ENCODE measurements at regions not wholly inside any gene's neighbourhood (a gene's known extent, or its start where the extent isn't known, plus 50 kb on each side); places are given as distances from the start of the nearest gene placed in this dataset.
"Not testable (repeated sequence)": the region's sequence is repeated elsewhere in the genome, so short reads cannot be mapped to it uniquely, and the experiment has no call there.

GRCh38 chr5:105688227-105688792 is 1982.4 kb downstream of the EFNA5 start:
- no peak for ATAC-seq
- no peak for DNase-seq

- ATAC-seq (no peak), DNase-seq (no peak)
Measured at GRCh38 chr5:105687493-105687892, 1983.2 kb downstream of the EFNA5 start.

GRCh38 chr5:105685884-105686283 is 1984.9 kb downstream of the EFNA5 start:
- no peak for ATAC-seq

GRCh38 chr5:105684799-105685198 is 1985.9 kb downstream of the EFNA5 start:
- ATAC-seq, result no peak
- DNase-seq, result no peak

More at GRCh38 chr5:105685884-105686283, 1984.9 kb downstream of the EFNA5 start:
- DNase-seq, result no peak

- DNase-seq, result no peak
- ATAC-seq, result no peak
Measured at GRCh38 chr5:105680858-105681475, 1989.8 kb downstream of the EFNA5 start.

GRCh38 chr5:105677291-105677690 is 1993.4 kb downstream of the EFNA5 start:
- no peak for ATAC-seq

GRCh38 chr5:105670596-105670995 is 2000.1 kb downstream of the EFNA5 start:
- ATAC-seq, result no peak

More at GRCh38 chr5:105677291-105677690, 1993.4 kb downstream of the EFNA5 start:
- no peak for DNase-seq

GRCh38 chr5:105663671-105664070 is 2007.1 kb downstream of the EFNA5 start:
- ATAC-seq (no peak), DNase-seq (no peak)

More at GRCh38 chr5:105670596-105670995, 2000.1 kb downstream of the EFNA5 start:
- DNase-seq, result no peak

- no peak for DNase-seq
- ATAC-seq, result no peak
Measured at GRCh38 chr5:105659396-105659795, 2011.3 kb downstream of the EFNA5 start.

GRCh38 chr5:105640328-105640727 is 2030.4 kb downstream of the EFNA5 start:
- no peak for ATAC-seq
- no peak for DNase-seq

GRCh38 chr5:105639511-105639910 is 2031.2 kb downstream of the EFNA5 start:
- no peak for ATAC-seq

GRCh38 chr5:105639068-105639467 is 2031.7 kb downstream of the EFNA5 start:
- ATAC-seq (no peak), DNase-seq (no peak)

More at GRCh38 chr5:105639511-105639910, 2031.2 kb downstream of the EFNA5 start:
- no peak for DNase-seq

GRCh38 chr5:105638437-105638836 is 2032.3 kb downstream of the EFNA5 start:
- ATAC-seq, result no peak
- DNase-seq, result no peak

- DNase-seq, result no peak
- no peak for ATAC-seq
Measured at GRCh38 chr5:105632043-105632442, 2038.7 kb downstream of the EFNA5 start.

- no peak for DNase-seq
- no peak for ATAC-seq
Measured at GRCh38 chr5:105630803-105631202, 2039.9 kb downstream of the EFNA5 start.

GRCh38 chr5:105619725-105620124 is 2051.0 kb downstream of the EFNA5 start:
- DNase-seq, result no peak
- ATAC-seq, result no peak

GRCh38 chr5:105617436-105618215 is 2053.1 kb downstream of the EFNA5 start:
- ATAC-seq (no peak), DNase-seq (no peak)

- ATAC-seq (no peak), DNase-seq (no peak)
Measured at GRCh38 chr5:105616599-105616998, 2054.0 kb upstream of the NUDT12 start.

GRCh38 chr5:105602406-105602805 is 2039.8 kb upstream of the NUDT12 start:
- not testable (repeated sequence) for ATAC-seq, DNase-seq

GRCh38 chr5:105593011-105593760 is 2030.6 kb upstream of the NUDT12 start:
- no peak for ATAC-seq
- no peak for DNase-seq

- ATAC-seq (no peak), DNase-seq (no peak)
Measured at GRCh38 chr5:105587963-105588662, 2025.5 kb upstream of the NUDT12 start.
